PC-9 (cell line): ENCODE measurements at regions not wholly inside any gene's neighbourhood (a gene's known extent, or its start where the extent isn't known, plus 50 kb on each side); places are given as distances from the start of the nearest gene placed in this dataset.

Experiments
- BruUV-seq: library from RNA; stranded (reverse); fragments of 400-500 nt; replicated peaks from 2 replicates; lab custom pipeline; 2021; lab: Mats Ljungman, UMichigan
- CTCF ChIA-PET: fragments of 300-600 bp; sonication (Branson Sonifier 250); formaldehyde crosslinking; loops from one replicate; lab custom pipeline; 2022; ENCODE audit warnings: antibody characterized with exemption; lab: Charles Lee
- POLR2A ChIA-PET: fragments of 300-600 bp; sonication (Branson Sonifier 250); formaldehyde crosslinking; loops from one replicate; lab custom pipeline; 2022; ENCODE audit warnings: antibody characterized with exemption; ENCODE audit not compliant: unreplicated experiment; lab: Charles Lee
- DNase-seq, 2 experiments: peaks; one replicate each; pipeline versions ENCODE4 v3.0.0 to v3.0.0-alpha.2; 2015 to 2022; ENCODE audit warnings: mixed read lengths in 1 of 2
- H2AFZ ChIP-seq: fragments of 200-600 bp; sonication (generic); 2 replicates; pipeline ENCODE4 v1.8.1; 2017; ENCODE audit warnings: antibody characterized with exemption
- H3F3A ChIP-seq: fragments of 200-600 bp; sonication (generic); 2 replicates; pipeline ENCODE4 v1.8.1; 2017; ENCODE audit warnings: antibody characterized with exemption, mild to moderate bottlenecking, low read depth; ENCODE audit not compliant: insufficient read depth
- H3K27ac ChIP-seq: fragments of 200-600 bp; sonication (generic); 2 replicates; pipeline ENCODE4 v1.6.1; 2016; ENCODE audit warnings: mixed run types
- H3K27me3 ChIP-seq: fragments of 200-600 bp; sonication (generic); 2 replicates; pipeline ENCODE4 v1.6.1; 2016; ENCODE audit warnings: low read depth, mixed run types; ENCODE audit not compliant: insufficient read depth
- H3K36me3 ChIP-seq: fragments of 200-600 bp; sonication (generic); 2 replicates; pipeline ENCODE4 v1.6.1; 2016; ENCODE audit warnings: low read depth, mixed run types
- H3K4me1 ChIP-seq: fragments of 200-600 bp; sonication (generic); replicated peaks from 2 replicates; pipeline ENCODE4 v1.6.1; 2016; ENCODE audit warnings: mixed run types; ENCODE audit not compliant: insufficient read depth
- H3K4me2 ChIP-seq: fragments of 200-600 bp; sonication (generic); 2 replicates; pipeline ENCODE4 v1.6.1; 2017; ENCODE audit warnings: mixed run types
- H3K4me3 ChIP-seq: fragments of 200-600 bp; sonication (generic); 2 replicates; pipeline ENCODE4 v1.6.1; 2016; ENCODE audit warnings: mixed run types
- H3K79me2 ChIP-seq: fragments of 200-600 bp; sonication (generic); 2 replicates; pipeline ENCODE4 v1.6.1; 2017; ENCODE audit warnings: low read depth, mixed run types
- H3K9me2 ChIP-seq: fragments of 200-600 bp; sonication (generic); 2 replicates; pipeline ENCODE4 v1.8.1; 2017; ENCODE audit warnings: mild to moderate bottlenecking; ENCODE audit not compliant: insufficient read depth
- H3K9me3 ChIP-seq: fragments of 200-600 bp; sonication (generic); 2 replicates; pipeline ENCODE4 v1.8.1; 2016; ENCODE audit warnings: low read depth; ENCODE audit not compliant: insufficient read depth
- H4K20me1 ChIP-seq: fragments of 200-600 bp; sonication (generic); 2 replicates; pipeline ENCODE4 v1.8.1; 2017; ENCODE audit not compliant: insufficient read depth
- EZH2 ChIP-seq: fragments of 200-600 bp; sonication (generic); IDR thresholded peaks from 2 replicates; pipeline ENCODE4 v1.8.0; 2017; ENCODE audit warnings: antibody characterized with exemption, low read depth
- intact Hi-C: fragments of 100-400 bp; cut with micrococcal nuclease; formaldehyde crosslinking; loops from one replicate; pipeline ENCODE4 v1.10.0; 2022; ENCODE audit not compliant: unreplicated experiment
- TF ChIP-seq, protein P1 (sequence below): fragments of 200-600 bp; sonication (generic); conservative IDR thresholded peaks from 2 replicates; pipeline ENCODE4 v1.6.1; 2017; ENCODE audit warnings: mixed run types, antibody characterized with exemption, mild to moderate bottlenecking, moderate library complexity

- no peaks in the 10 kb centered on the region for H3K4me1 ChIP-seq
- H3K36me3 ChIP-seq: no peaks in the 10 kb centered on the region
- H3K9me2 ChIP-seq: no peaks in the 10 kb centered on the region
- H2AFZ ChIP-seq: no peak overlapping the region
- TF ChIP-seq EZH2: no peak
- TF ChIP-seq, protein P1, sequence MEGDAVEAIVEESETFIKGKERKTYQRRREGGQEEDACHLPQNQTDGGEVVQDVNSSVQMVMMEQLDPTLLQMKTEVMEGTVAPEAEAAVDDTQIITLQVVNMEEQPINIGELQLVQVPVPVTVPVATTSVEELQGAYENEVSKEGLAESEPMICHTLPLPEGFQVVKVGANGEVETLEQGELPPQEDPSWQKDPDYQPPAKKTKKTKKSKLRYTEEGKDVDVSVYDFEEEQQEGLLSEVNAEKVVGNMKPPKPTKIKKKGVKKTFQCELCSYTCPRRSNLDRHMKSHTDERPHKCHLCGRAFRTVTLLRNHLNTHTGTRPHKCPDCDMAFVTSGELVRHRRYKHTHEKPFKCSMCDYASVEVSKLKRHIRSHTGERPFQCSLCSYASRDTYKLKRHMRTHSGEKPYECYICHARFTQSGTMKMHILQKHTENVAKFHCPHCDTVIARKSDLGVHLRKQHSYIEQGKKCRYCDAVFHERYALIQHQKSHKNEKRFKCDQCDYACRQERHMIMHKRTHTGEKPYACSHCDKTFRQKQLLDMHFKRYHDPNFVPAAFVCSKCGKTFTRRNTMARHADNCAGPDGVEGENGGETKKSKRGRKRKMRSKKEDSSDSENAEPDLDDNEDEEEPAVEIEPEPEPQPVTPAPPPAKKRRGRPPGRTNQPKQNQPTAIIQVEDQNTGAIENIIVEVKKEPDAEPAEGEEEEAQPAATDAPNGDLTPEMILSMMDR: no peak
- H3K27me3 ChIP-seq: peaks cover 5% of the 10 kb centered on the region; the same call in 1 of the 2 replicates
- H4K20me1 ChIP-seq: no peaks in the 10 kb centered on the region
- BruUV-seq: no TSS peak
- no peak for DNase-seq
- POLR2A ChIA-PET: no interaction called here
- H3K4me3 ChIP-seq: no peak overlapping the region
- CTCF ChIA-PET: no interaction called here
- H3K9me3 ChIP-seq: no peaks in the 10 kb centered on the region
- intact Hi-C loops: loop anchor here (1.0 kb wide), 1 partner anchor 24 kb away; no protein-coding TSS in a partner anchor
- H3K4me2 ChIP-seq: no peak overlapping the region
- no peaks in the 10 kb centered on the region for H3F3A ChIP-seq
- H3K27ac ChIP-seq: no peak overlapping the region
- no peaks in the 10 kb centered on the region for H3K79me2 ChIP-seq
These were observed 90.1 kb downstream of the CHST2 start for GRCh38 chr3:143209715-143210059.

DNA sequence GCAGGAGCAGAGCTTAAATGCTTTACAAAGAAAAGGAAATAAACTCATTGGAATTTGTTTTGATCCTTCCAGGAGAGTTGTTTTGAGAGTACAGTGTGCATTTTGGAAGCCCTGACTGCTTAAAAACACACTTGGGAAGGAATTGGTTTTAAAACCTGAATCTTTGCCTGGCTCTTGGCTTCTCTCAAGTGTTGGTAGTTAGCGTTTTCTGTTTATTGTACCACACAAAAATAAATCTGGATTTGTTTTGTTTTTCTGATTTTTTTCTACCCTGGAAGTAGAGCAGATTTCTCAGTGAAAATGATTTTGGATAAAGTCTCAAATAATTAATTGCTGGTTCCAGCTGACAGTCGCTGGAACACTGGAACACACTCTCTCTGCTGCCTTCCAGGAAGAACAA lies 90.6 kb downstream of the CHST2 start:
- peaks cover 5% of the 10 kb centered on the region; the same call in 1 of the 2 replicates for H3K27me3 ChIP-seq
- H3K9me3 ChIP-seq: no peaks in the 10 kb centered on the region
- H3F3A ChIP-seq: no peaks in the 10 kb centered on the region
- H3K27ac ChIP-seq: no peak overlapping the region
- no peak overlapping the region for H3K4me3 ChIP-seq
- ChIA-PET CTCF (no interaction called here), POLR2A (no interaction called here)
- H2AFZ ChIP-seq: no peak overlapping the region
- no peak overlapping the region for H3K4me2 ChIP-seq
- no peaks in the 10 kb centered on the region for H3K79me2 ChIP-seq
- H3K4me1 ChIP-seq: no peaks in the 10 kb centered on the region
- H3K9me2 ChIP-seq: no peaks in the 10 kb centered on the region
- TF ChIP-seq EZH2: no peak
- TF ChIP-seq, protein P1: no peak
- BruUV-seq: no TSS peak
- no peaks in the 10 kb centered on the region for H4K20me1 ChIP-seq
- no peaks in the 10 kb centered on the region for H3K36me3 ChIP-seq
- intact Hi-C loops: no loop called here
- no peak for DNase-seq

- CTCF ChIA-PET: no interaction called here
These were observed 95.5 kb downstream of the CHST2 start for GRCh38 chr3:143215059-143215458.

More at GRCh38 chr3:143215059-143215458, 95.5 kb downstream of the CHST2 start:
- no TSS peak for BruUV-seq
- no peak overlapping the region for H3K4me2 ChIP-seq
- H3K9me3 ChIP-seq: no peaks in the 10 kb centered on the region
- no peak overlapping the region for H3K4me3 ChIP-seq
- H3F3A ChIP-seq: no peaks in the 10 kb centered on the region
- peaks cover 5% of the 10 kb centered on the region; the same call in 1 of the 2 replicates for H3K27me3 ChIP-seq
- no peaks in the 10 kb centered on the region for H3K9me2 ChIP-seq
- intact Hi-C loops: no loop called here
- POLR2A ChIA-PET: no interaction called here
- no peak for DNase-seq
- H3K4me1 ChIP-seq: no peaks in the 10 kb centered on the region
- H3K36me3 ChIP-seq: no peaks in the 10 kb centered on the region
- no peaks in the 10 kb centered on the region for H4K20me1 ChIP-seq
- no peaks in the 10 kb centered on the region for H3K79me2 ChIP-seq
- TF ChIP-seq, protein P1: no peak
- TF ChIP-seq EZH2: no peak
- no peak overlapping the region for H2AFZ ChIP-seq
- H3K27ac ChIP-seq: no peak overlapping the region
